ENCODE measurements at regions not wholly inside any gene's neighbourhood (a gene's known extent, or its start where the extent isn't known, plus 50 kb on each side); places are given as distances from the start of the nearest gene placed in this dataset.

GRCh38 chr15:70192041-70192440 is 94.3 kb upstream of the TLE3 start:
- DNase-seq: no peak

- DNase-seq: no peak
These were observed 93.2 kb upstream of the TLE3 start for GRCh38 chr15:70190965-70191364.

GRCh38 chr15:70189826-70190695 is 92.3 kb upstream of the TLE3 start:
- no peak for DNase-seq

- DNase-seq: no peak
These were observed 90.6 kb upstream of the TLE3 start for GRCh38 chr15:70188286-70188685.

- no peak for DNase-seq
These were observed 89.6 kb upstream of the TLE3 start for GRCh38 chr15:70187331-70187730.

- DNase-seq: no peak
These were observed 88.4 kb upstream of the TLE3 start for GRCh38 chr15:70186152-70186551.

- no peak for DNase-seq
These were observed 87.6 kb upstream of the TLE3 start for GRCh38 chr15:70185251-70185711.

GRCh38 chr15:70182858-70183695 is 85.4 kb upstream of the TLE3 start:
- DNase-seq: no peak

GRCh38 chr15:70181626-70182255 is 84.0 kb upstream of the TLE3 start:
- DNase-seq: no peak

- no peak for DNase-seq
These were observed 82.6 kb upstream of the TLE3 start for GRCh38 chr15:70180186-70180875.

- no peak for DNase-seq
These were observed 81.7 kb upstream of the TLE3 start for GRCh38 chr15:70179309-70179892.

GRCh38 chr15:70178335-70179084 is 80.8 kb upstream of the TLE3 start:
- no peak for DNase-seq

- DNase-seq: peak; percentile 28
These were observed 75.0 kb upstream of the TLE3 start for GRCh38 chr15:70172566-70173225.

- DNase-seq: no peak
These were observed 74.4 kb upstream of the TLE3 start for GRCh38 chr15:70172124-70172523.

- DNase-seq: peak; percentile 83
These were observed 73.7 kb upstream of the TLE3 start for GRCh38 chr15:70171256-70171886.

GRCh38 chr15:70170096-70170699 is 72.5 kb upstream of the TLE3 start:
- no peak for DNase-seq

GRCh38 chr15:70169147-70169546 is 71.4 kb upstream of the TLE3 start:
- no peak for DNase-seq

- no peak for DNase-seq
These were observed 69.4 kb upstream of the TLE3 start for GRCh38 chr15:70167155-70167554.

- DNase-seq: no peak
These were observed 68.9 kb upstream of the TLE3 start for GRCh38 chr15:70166506-70167087.
